Endothelial cell of umbilical vein (primary cell): ENCODE measurements at regions not wholly inside any gene's neighbourhood (a gene's known extent, or its start where the extent isn't known, plus 50 kb on each side); places are given as distances from the start of the nearest gene placed in this dataset.

Source experiments
- BruUV-seq: library from RNA; stranded (reverse); fragments of 400-500 nt; replicated peaks from 2 replicates; lab custom pipeline; 2021; lab: Mats Ljungman, UMichigan
- CTCF ChIA-PET: fragments of 300-600, 350-600 bp; sonication (Branson Sonifier 250); formaldehyde crosslinking; loops from one replicate; lab custom pipeline; 2021; ENCODE audit warnings: antibody characterized with exemption, inconsistent platforms; lab: Charles Lee
- POLR2A ChIA-PET: fragments of 300-600, 350-600 bp; sonication (Branson Sonifier 250); formaldehyde crosslinking; loops from one replicate; lab custom pipeline; 2021; ENCODE audit warnings: antibody characterized with exemption, inconsistent platforms; lab: Charles Lee
- DNase-seq: peaks from one replicate; pipeline ENCODE4 v3.0.0-alpha.2; 2011; ENCODE audit warnings: low read depth, low spot score
- FAIRE-seq: peaks from 2 replicates; lab custom pipeline; 2011; peaks lifted over from hg19 to GRCh38; lab: Jason Lieb, UNC
- H2AFZ ChIP-seq: 2 replicates; pipeline ENCODE4 v1.6.0; 2012; ENCODE audit warnings: low read depth, low read length, control low read depth, inconsistent platforms
- H3K27ac ChIP-seq: 2 replicates; pipeline ENCODE4 v1.5.1; 2011; ENCODE audit warnings: low read depth, mild to moderate bottlenecking, control low read depth, low read length, moderate library complexity; ENCODE audit not compliant: insufficient read depth
- H3K27me3 ChIP-seq, 2 experiments: 2 replicates each; pipeline versions ENCODE4 v1.6.0 to v1.6.1; 2011; ENCODE audit warnings: low read length in 2 of 2, mixed read lengths in 1 of 2; ENCODE audit not compliant: control insufficient read depth in 2 of 2, insufficient read depth in 2 of 2
- H3K36me3 ChIP-seq, 2 experiments: 2 replicates in 1 of 2; 3 replicates in 1 of 2; pipeline ENCODE4 v1.5.1; 2011; ENCODE audit warnings: low read length in 2 of 2, mild to moderate bottlenecking in 1 of 2, moderate library complexity in 1 of 2; ENCODE audit not compliant: control insufficient read depth in 2 of 2, insufficient read depth in 2 of 2; ENCODE audit errors: extremely low read depth in 1 of 2
- H3K4me1 ChIP-seq: 3 replicates; pipeline ENCODE4 v1.5.1; 2011; ENCODE audit warnings: mild to moderate bottlenecking, low read length; ENCODE audit not compliant: control insufficient read depth, insufficient read depth; ENCODE audit errors: extremely low read depth
- H3K4me2 ChIP-seq: 2 replicates; pipeline ENCODE4 v1.6.1; 2011; ENCODE audit warnings: low read length, control low read depth, mixed read lengths; ENCODE audit not compliant: insufficient read depth
- H3K4me3 ChIP-seq, 3 experiments: fragments of 200-600 bp in 1 of 3; sonication (generic), shearing (Covaris generic) in 1 of 3; replicated peaks in 1 of 3; 2 replicates each; pipeline ENCODE4 v1.5.1; 2011 to 2016; ENCODE audit warnings: control low read depth in 3 of 3, low read length in 3 of 3, mild to moderate bottlenecking in 2 of 3, inconsistent platforms in 1 of 3, low read depth in 1 of 3, moderate library complexity in 1 of 3; ENCODE audit not compliant: insufficient read depth in 1 of 3
- H3K79me2 ChIP-seq: 2 replicates; pipeline ENCODE4 v1.6.0; 2012; ENCODE audit warnings: low read length, inconsistent platforms; ENCODE audit not compliant: control insufficient read depth, insufficient read depth
- H3K9ac ChIP-seq: replicated peaks from 2 replicates; pipeline ENCODE3; 2011; ENCODE audit warnings: low read length, control low read depth; ENCODE audit not compliant: insufficient read depth; ENCODE audit errors: extremely low read depth
- H3K9me1 ChIP-seq: replicated peaks from 3 replicates; pipeline ENCODE4 v1.6.0; 2011; ENCODE audit warnings: mild to moderate bottlenecking, low read length; ENCODE audit not compliant: control insufficient read depth, insufficient read depth; ENCODE audit errors: extremely low read depth
- H3K9me3 ChIP-seq: replicated peaks from 2 replicates; pipeline ENCODE4 v1.5.1; 2012; ENCODE audit warnings: low read length, inconsistent platforms; ENCODE audit not compliant: control insufficient read depth, insufficient read depth
- H4K20me1 ChIP-seq: replicated peaks from 2 replicates; pipeline ENCODE3; 2011; ENCODE audit warnings: mild to moderate bottlenecking, low read length; ENCODE audit not compliant: control insufficient read depth, insufficient read depth; ENCODE audit errors: extremely low read depth
- CTCF ChIP-seq, 2 donors: IDR thresholded peaks; 1 replicate in 1 of 2; 2 replicates in 1 of 2; pipeline ENCODE4 v1.5.1; 2011; ENCODE audit warnings: low read length in 2 of 2, mild to moderate bottlenecking in 2 of 2, moderate library complexity in 2 of 2, control low read depth in 1 of 2, inconsistent platforms in 1 of 2, low read depth in 1 of 2; ENCODE audit not compliant: insufficient read depth in 1 of 2; ENCODE audit errors: extremely low read depth in 1 of 2
- EZH2 ChIP-seq: IDR thresholded peaks from 2 replicates; pipeline ENCODE4 v1.6.1; 2012; ENCODE audit warnings: borderline replicate concordance, low read depth, mild to moderate bottlenecking, moderate library complexity, low read length, inconsistent platforms; ENCODE audit not compliant: severe bottlenecking
- FOS ChIP-seq: IDR thresholded peaks from 2 replicates; pipeline ENCODE4 v1.6.1; 2011; ENCODE audit warnings: mild to moderate bottlenecking, low read length, moderate library complexity, borderline replicate concordance; ENCODE audit not compliant: insufficient read depth
- GATA2 ChIP-seq: IDR thresholded peaks from 2 replicates; pipeline ENCODE4 v1.7.0; 2011; ENCODE audit warnings: low read depth, mild to moderate bottlenecking, moderate library complexity, mixed read lengths, low read length; ENCODE audit not compliant: insufficient read length, insufficient read depth
- JUN ChIP-seq: IDR thresholded peaks from 2 replicates; pipeline ENCODE4 v1.6.1; 2011; ENCODE audit warnings: borderline replicate concordance, low read depth; ENCODE audit not compliant: insufficient read length, insufficient read depth
- MAX ChIP-seq: IDR thresholded peaks from 2 replicates; pipeline ENCODE4 v1.6.1; 2011; ENCODE audit not compliant: insufficient read depth, insufficient read length
- MYC ChIP-seq: IDR thresholded peaks from one replicate; pipeline ENCODE4 v1.6.1; 2011; ENCODE audit warnings: mild to moderate bottlenecking, low read depth, low read length
- POLR2A ChIP-seq: IDR thresholded peaks from 2 replicates; pipeline ENCODE4 v1.6.1; 2012; ENCODE audit warnings: low read depth, mild to moderate bottlenecking, control low read depth, low read length
- POLR2AphosphoS5 ChIP-seq: IDR thresholded peaks from 2 replicates; pipeline ENCODE4 v1.6.1; 2012; ENCODE audit warnings: low read depth, mild to moderate bottlenecking, control low read depth, low read length, moderate library complexity; ENCODE audit not compliant: insufficient read depth
- dilution Hi-C: fragments of 300-500 bp; cut with MboI; formaldehyde crosslinking; loops from one replicate; pipeline ENCODE4 v1.15.0; 2019; ENCODE audit warnings: low sequenced_read_pairs; ENCODE audit not compliant: extremely low pct_ligation_motif_present
- intact Hi-C: fragments of 100-400 bp; cut with micrococcal nuclease; formaldehyde crosslinking; loops from one replicate; pipeline ENCODE4 v1.10.0; 2022

DNA sequence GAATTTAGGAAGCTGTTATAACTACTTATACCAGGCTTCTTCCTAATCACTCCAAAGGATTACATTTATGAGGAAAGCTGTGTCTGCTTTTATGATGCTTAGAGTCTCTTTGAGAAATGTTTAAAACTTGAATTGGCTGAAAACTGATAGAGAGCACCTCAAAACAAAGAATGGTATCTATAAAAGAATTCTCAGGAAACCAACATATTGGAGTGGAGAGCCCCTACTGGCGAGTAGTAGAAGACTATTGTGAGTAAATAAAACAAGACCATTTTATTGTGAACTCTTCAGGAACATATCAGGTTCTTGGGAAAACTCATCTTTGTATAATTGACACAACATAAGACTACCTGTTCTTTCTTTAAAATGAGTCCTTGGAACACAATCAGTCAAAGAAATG is 578.6 kb downstream of the RERGL start:
- H4K20me1 ChIP-seq, result no peaks in the 10 kb centered on the region
- H3K9me3 ChIP-seq, result peaks cover 2% of the 10 kb centered on the region
- no peak overlapping the region for H3K27ac ChIP-seq
- H3K79me2 ChIP-seq, result no peaks in the 10 kb centered on the region
- no peak overlapping the region for H3K9ac ChIP-seq
- BruUV-seq, result no TSS peak
- FAIRE-seq (no peak), DNase-seq (no peak)
- H3K27me3 ChIP-seq, result no peaks in the 10 kb centered on the region
- intact Hi-C loops (no loop called here), dilution Hi-C loops (no loop called here)
- no peak overlapping the region for H2AFZ ChIP-seq
- H3K4me1 ChIP-seq, result no peaks in the 10 kb centered on the region
- no peak overlapping the region for H3K4me2 ChIP-seq
- H3K4me3 ChIP-seq, result no peak overlapping the region
- CTCF ChIA-PET, result no interaction called here
- POLR2A ChIA-PET, result no interaction called here
- TF ChIP-seq JUN (no peak), POLR2A (no peak), MAX (no peak), POLR2AphosphoS5 (no peak), GATA2 (no peak), EZH2 (no peak), FOS (no peak), CTCF (IDR thresholded peaks at IDR 0.05; ENCODE audit: extremely low read depth in 1 of 2, insufficient read depth in 1 of 2, low read depth in 1 of 2, low read length in 2 of 2) (no peak), MYC (no peak)
- H3K9me1 ChIP-seq, result no peaks in the 10 kb centered on the region
- H3K36me3 ChIP-seq, result no peaks in the 10 kb centered on the region
